A549 (cell line): ENCODE measurements at regions not wholly inside any gene's neighbourhood (a gene's known extent, or its start where the extent isn't known, plus 50 kb on each side); places are given as distances from the start of the nearest gene placed in this dataset.

Source experiments
- CEBPB ChIP-seq, 2 experiments: fragments of >200 bp in 1 of 2; sonication (Bioruptor Twin) in 1 of 2; formaldehyde crosslinking in 1 of 2; IDR thresholded peaks; 2 replicates each; pipeline ENCODE4 v1.6.1; 2012 to 2016
- CHD2 ChIP-seq: fragments of 150-350 bp; IDR thresholded peaks from 2 replicates; pipeline ENCODE4 v1.6.1; 2014; ENCODE audit warnings: low read length; ENCODE audit not compliant: partially characterized antibody
- CTCF ChIP-seq: fragments of >200 bp; sonication (Bioruptor Twin); formaldehyde crosslinking; IDR thresholded peaks from 3 replicates; pipeline ENCODE4 v1.5.1; 2016
- EP300 ChIP-seq, 2 experiments: fragments of >200 bp; sonication (Bioruptor Twin); formaldehyde crosslinking; IDR thresholded peaks; 2 replicates in 1 of 2; 3 replicates in 1 of 2; pipeline ENCODE4 v1.6.1; 2016 to 2017
- HOXB13 ChIP-seq: fragments of 250-450 bp; sonication (Bioruptor Pico); IDR thresholded peaks from 2 replicates; pipeline ENCODE4 v1.5.0; 2020; ENCODE audit warnings: low read depth, mild to moderate bottlenecking, moderate library complexity
- POLR2A ChIP-seq: IDR thresholded peaks from 2 replicates; pipeline ENCODE4 v1.6.1; 2012; ENCODE audit warnings: mild to moderate bottlenecking, low read length
- RAD21 ChIP-seq, 2 experiments: fragments of >200 bp in 1 of 2; sonication (Bioruptor Twin) in 1 of 2; formaldehyde crosslinking in 1 of 2; IDR thresholded peaks in 1 of 2; conservative IDR thresholded peaks in 1 of 2; 2 replicates in 1 of 2; 3 replicates in 1 of 2; pipeline ENCODE4 v1.6.1; 2012 to 2018; ENCODE audit warnings: inconsistent platforms in 1 of 2
- RFX5 ChIP-seq: fragments of 450-650 bp; IDR thresholded peaks from 2 replicates; pipeline ENCODE4 v1.7.1; 2014; ENCODE audit warnings: antibody characterized with exemption, mild to moderate bottlenecking, moderate library complexity
- TF ChIP-seq, protein P1 (sequence below): fragments of 200-600 bp; sonication (generic); IDR thresholded peaks from 2 replicates; pipeline ENCODE4 v1.6.1; 2016; ENCODE audit warnings: antibody characterized with exemption, mild to moderate bottlenecking, moderate library complexity
- TF ChIP-seq, protein P2 (sequence below): fragments of 250-450 bp; sonication (Bioruptor Pico); IDR thresholded peaks from 2 replicates; pipeline ENCODE4 v1.5.0; 2021; ENCODE audit warnings: mild to moderate bottlenecking, moderate library complexity, borderline replicate concordance

- TF ChIP-seq, protein P1, sequence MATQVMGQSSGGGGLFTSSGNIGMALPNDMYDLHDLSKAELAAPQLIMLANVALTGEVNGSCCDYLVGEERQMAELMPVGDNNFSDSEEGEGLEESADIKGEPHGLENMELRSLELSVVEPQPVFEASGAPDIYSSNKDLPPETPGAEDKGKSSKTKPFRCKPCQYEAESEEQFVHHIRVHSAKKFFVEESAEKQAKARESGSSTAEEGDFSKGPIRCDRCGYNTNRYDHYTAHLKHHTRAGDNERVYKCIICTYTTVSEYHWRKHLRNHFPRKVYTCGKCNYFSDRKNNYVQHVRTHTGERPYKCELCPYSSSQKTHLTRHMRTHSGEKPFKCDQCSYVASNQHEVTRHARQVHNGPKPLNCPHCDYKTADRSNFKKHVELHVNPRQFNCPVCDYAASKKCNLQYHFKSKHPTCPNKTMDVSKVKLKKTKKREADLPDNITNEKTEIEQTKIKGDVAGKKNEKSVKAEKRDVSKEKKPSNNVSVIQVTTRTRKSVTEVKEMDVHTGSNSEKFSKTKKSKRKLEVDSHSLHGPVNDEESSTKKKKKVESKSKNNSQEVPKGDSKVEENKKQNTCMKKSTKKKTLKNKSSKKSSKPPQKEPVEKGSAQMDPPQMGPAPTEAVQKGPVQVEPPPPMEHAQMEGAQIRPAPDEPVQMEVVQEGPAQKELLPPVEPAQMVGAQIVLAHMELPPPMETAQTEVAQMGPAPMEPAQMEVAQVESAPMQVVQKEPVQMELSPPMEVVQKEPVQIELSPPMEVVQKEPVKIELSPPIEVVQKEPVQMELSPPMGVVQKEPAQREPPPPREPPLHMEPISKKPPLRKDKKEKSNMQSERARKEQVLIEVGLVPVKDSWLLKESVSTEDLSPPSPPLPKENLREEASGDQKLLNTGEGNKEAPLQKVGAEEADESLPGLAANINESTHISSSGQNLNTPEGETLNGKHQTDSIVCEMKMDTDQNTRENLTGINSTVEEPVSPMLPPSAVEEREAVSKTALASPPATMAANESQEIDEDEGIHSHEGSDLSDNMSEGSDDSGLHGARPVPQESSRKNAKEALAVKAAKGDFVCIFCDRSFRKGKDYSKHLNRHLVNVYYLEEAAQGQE, result no peak
- no peak for TF ChIP-seq CTCF
- TF ChIP-seq HOXB13, result no peak
- TF ChIP-seq RFX5, result no peak
- TF ChIP-seq RAD21 (conservative IDR thresholded peaks at IDR 0.05 in 1 of 2, IDR thresholded peaks at IDR 0.05 in 1 of 2), result no peak
- no peak for TF ChIP-seq CHD2
- TF ChIP-seq CEBPB (IDR thresholded peaks at IDR 0.05), result no peak
- TF ChIP-seq, protein P2, sequence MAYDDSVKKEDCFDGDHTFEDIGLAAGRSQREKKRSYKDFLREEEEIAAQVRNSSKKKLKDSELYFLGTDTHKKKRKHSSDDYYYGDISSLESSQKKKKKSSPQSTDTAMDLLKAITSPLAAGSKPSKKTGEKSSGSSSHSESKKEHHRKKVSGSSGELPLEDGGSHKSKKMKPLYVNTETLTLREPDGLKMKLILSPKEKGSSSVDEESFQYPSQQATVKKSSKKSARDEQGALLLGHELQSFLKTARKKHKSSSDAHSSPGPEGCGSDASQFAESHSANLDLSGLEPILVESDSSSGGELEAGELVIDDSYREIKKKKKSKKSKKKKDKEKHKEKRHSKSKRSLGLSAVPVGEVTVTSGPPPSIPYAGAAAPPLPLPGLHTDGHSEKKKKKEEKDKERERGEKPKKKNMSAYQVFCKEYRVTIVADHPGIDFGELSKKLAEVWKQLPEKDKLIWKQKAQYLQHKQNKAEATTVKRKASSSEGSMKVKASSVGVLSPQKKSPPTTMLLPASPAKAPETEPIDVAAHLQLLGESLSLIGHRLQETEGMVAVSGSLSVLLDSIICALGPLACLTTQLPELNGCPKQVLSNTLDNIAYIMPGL (CRISPR knock-in tag), result no peak
- TF ChIP-seq POLR2A, result no peak
- no peak for TF ChIP-seq EP300 (IDR thresholded peaks at IDR 0.05)
Measured at GRCh38 chr10:3901370-3901769, 116.4 kb upstream of the KLF6 start.
